ENCODE measurements at regions not wholly inside any gene's neighbourhood (a gene's known extent, or its start where the extent isn't known, plus 50 kb on each side); places are given as distances from the start of the nearest gene placed in this dataset.

DNA sequence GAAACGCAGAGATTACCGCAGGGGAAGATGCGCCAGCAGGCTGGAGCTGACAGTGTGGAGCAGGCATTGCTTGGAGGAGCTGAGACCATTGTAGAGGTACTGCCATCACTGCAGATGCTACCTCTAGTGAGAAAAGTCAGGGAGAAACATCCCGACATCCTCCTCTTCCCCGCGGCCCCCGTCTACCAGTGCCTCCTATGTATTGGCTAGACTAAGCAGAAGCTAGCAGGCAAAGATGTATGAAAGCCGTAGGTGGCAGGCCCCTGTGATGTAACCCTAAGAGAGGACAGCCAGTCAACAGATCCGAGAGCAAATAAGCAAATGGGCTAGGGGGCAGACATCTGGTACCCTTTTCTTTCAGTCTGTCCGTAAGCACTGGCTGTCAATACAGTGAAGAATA is 115.5 kb upstream of the ACTBL2 start:
- TF ChIP-seq, protein P1, sequence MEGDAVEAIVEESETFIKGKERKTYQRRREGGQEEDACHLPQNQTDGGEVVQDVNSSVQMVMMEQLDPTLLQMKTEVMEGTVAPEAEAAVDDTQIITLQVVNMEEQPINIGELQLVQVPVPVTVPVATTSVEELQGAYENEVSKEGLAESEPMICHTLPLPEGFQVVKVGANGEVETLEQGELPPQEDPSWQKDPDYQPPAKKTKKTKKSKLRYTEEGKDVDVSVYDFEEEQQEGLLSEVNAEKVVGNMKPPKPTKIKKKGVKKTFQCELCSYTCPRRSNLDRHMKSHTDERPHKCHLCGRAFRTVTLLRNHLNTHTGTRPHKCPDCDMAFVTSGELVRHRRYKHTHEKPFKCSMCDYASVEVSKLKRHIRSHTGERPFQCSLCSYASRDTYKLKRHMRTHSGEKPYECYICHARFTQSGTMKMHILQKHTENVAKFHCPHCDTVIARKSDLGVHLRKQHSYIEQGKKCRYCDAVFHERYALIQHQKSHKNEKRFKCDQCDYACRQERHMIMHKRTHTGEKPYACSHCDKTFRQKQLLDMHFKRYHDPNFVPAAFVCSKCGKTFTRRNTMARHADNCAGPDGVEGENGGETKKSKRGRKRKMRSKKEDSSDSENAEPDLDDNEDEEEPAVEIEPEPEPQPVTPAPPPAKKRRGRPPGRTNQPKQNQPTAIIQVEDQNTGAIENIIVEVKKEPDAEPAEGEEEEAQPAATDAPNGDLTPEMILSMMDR (IDR thresholded peaks at IDR 0.05): no peak
- no peak for TF ChIP-seq POLR2A (IDR thresholded peaks at IDR 0.05)
